ENCODE measurements at regions not wholly inside any gene's neighbourhood (a gene's known extent, or its start where the extent isn't known, plus 50 kb on each side); places are given as distances from the start of the nearest gene placed in this dataset.

DNA sequence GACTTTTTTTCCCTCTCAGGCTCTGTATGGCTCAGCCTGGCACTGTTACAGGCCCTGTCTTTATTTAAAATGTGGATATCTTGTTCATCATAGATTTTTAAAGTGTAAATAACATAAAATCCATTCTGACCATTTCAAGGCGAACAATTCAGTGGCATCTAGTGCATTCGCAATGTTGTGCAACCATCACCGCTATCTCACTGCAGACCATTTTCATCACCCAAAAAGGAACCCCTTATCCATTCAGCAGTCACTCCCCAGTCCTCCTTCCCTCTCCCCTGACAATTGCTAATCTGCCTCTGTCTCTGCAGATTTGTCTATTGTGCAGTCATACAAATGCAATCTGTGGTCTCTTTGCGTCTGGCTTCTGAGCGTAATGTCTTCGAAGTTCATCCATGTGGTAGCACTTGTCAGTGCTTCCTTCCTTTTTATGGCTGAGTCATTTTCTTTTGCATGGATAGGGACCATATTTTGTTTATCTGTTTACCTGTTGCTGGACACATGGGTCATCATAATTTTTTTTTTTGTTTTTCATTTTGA is 148.8 kb upstream of the LHX5 start:
- DNase-seq (ENCODE audit: low read depth in 2 of 2), result no peak

GRCh38 chr12:113619202-113619601 is 147.5 kb upstream of the LHX5 start:
- DNase-seq (ENCODE audit: low read depth in 2 of 2), result no peak

GRCh38 chr12:113613414-113613813 is 141.7 kb upstream of the LHX5 start:
- no peak for DNase-seq (ENCODE audit: low read depth in 2 of 2)

DNA sequence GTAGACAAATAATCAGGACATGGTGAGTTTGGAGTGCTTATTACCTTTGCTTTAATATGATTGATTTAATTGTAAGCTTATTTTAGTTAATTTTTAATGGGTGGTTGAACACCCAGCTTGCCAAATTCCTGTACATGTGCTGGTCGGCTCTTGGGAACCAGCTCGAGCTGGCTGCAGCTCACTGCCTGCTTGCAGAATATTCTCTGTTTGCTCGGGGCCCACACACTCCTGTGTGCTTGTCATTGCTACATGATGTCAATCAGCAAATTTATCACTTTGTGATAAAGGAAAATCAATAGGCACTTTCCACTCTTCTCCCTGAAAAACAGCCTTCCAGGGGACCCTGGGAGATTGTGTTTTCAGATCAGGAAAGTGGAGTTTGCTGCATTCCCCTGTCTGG is 141.1 kb upstream of the LHX5 start:
- DNase-seq (ENCODE audit: low read depth in 2 of 2), result no peak

DNA sequence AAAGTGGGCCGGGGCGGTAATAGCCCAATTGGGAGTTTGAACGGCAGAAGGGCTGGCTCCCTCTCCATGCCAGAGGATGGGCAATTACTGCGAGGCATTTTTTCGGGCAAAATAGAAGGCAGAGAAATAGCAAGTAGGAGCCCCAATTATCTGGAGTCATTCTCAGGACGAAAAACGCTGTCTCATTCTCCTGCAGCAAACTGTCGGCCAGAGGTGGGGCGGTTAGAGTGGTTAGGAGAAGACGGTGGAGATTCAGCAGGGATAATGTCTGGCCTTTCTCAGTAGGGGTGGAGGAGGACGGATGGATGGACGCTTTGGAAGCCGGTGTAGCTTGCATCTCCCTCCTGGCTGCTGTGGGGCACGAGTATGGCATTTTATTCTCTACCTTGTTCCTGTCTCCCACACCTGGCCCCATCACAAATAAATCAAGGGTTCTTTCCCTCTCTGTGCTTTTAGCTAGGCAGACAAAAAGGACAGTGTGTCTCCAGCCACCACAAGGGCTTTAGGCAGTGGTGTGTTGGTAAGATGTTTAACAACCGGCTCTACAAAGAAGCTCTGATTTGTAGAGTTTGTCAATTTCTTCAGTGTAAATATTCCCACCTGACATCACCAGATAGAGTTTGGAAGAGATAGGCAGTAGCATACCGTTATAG is 140.5 kb upstream of the LHX5 start:
- no peak for DNase-seq (ENCODE audit: low read depth in 2 of 2)

- DNase-seq (ENCODE audit: low read depth in 2 of 2), result no peak
Measured at GRCh38 chr12:113611652-113612051, 140.0 kb upstream of the LHX5 start.

- no peak for DNase-seq (ENCODE audit: low read depth in 2 of 2)
Measured at GRCh38 chr12:113610698-113611097, 139.0 kb upstream of the LHX5 start.

GRCh38 chr12:113609692-113610469 is 138.2 kb upstream of the LHX5 start:
- DNase-seq (ENCODE audit: low read depth in 2 of 2), result no peak

- no peak for DNase-seq (ENCODE audit: low read depth in 2 of 2)
Measured at GRCh38 chr12:113604666-113605065, 133.0 kb upstream of the LHX5 start.

DNA sequence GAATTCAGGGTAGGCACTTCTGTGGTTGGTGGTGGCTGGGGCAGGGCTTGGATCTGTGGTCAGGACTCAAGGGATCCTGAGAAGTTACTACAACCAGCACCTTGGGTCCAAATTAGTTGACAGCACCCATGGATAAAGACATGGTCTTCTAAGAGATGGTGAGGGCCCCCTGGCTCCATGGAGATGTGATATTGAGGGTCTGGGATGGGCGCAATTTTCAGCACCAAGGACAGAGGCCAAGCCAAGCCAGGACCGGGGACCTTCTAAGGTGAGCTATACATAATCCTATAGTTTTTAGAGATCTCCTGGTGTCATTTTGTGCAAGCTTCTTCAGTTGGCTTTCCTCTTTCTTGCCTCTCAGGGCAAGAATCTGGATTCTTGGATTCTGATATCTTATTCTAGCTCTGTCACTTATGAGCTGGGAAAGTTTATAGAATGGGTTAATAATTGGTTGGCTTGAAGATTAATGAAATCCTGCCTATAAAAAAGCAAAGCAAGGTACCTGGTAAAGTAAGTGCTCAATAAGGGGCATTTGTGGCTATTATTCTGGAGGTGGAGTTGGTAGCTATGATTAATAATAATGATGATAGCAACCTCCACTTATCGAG is 130.1 kb upstream of the LHX5 start:
- no peak for DNase-seq (ENCODE audit: low read depth in 2 of 2)

- DNase-seq (ENCODE audit: low read depth in 2 of 2), result no peak
Measured at GRCh38 chr12:113598815-113599406, 127.2 kb upstream of the LHX5 start.

DNA sequence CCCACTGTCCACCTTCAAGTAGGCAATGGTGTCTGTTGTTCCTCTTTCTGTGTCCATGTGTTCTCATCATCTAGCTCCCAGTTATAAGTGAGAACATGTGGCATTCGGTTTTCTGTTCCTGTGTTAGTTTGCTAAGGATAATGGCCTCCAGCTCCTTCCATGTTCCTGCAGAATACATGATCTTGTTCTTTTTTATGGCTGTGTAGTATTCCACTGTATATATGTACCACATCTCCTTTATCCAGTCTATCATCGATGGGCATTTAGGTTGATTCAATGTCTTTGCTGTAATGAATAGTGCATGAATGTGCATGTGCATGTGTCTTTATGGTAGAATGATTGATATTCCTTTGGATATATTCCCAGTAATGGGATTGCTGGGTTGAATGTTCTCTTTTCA is 123.3 kb upstream of the LHX5 start:
- DNase-seq (ENCODE audit: low read depth in 2 of 2), result no peak

- DNase-seq (ENCODE audit: low read depth in 2 of 2), result peak in 1 of 2 donors; percentile 1
Measured at GRCh38 chr12:113591480-113591974, 119.9 kb upstream of the LHX5 start.

- DNase-seq (ENCODE audit: low read depth in 2 of 2), result no peak
Measured at GRCh38 chr12:113589437-113589836, 117.8 kb upstream of the LHX5 start.

GRCh38 chr12:113587720-113588119 is 116.0 kb upstream of the LHX5 start:
- DNase-seq (ENCODE audit: low read depth in 2 of 2), result no peak

DNA sequence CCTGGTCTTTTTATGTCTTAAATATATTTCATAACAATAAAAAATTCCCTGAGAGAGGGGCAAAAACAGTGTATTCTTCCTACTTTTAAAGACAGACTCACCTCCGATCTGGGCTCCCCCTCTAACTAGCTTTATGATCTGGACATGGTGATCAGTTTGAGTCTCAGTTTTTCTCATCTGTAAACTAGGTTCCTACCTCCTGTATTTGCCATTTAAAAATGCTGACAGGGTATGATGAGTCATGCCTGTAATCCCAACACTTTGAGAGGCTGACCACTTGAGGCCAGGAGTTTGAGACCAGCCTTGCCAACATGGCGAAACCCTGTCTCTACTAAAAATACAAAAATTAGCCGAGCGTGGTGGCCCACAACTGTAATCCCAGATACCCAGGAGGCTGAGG is 114.8 kb upstream of the LHX5 start:
- no peak for DNase-seq (ENCODE audit: low read depth in 2 of 2)

GRCh38 chr12:113582521-113583218 is 111.0 kb upstream of the LHX5 start:
- DNase-seq (ENCODE audit: low read depth in 2 of 2), result no peak

DNA sequence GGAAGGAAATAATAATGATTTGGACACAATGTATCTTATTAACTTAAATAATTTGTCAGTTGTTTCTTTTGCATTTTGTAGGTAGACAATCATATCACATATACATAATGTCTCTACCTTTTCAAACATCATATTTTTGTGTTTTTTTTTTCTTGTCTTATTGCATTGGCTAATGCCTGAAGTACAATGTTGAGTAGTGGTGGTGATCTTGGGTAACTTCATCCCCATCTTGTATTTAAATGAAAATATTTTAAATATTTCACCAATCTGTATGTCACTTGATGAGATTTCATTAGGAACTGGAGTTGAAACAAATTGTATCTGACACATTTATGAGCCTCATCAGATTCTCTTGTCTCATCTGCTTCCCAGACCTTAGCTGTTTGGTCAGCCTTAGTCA is 109.7 kb upstream of the LHX5 start:
- DNase-seq (ENCODE audit: low read depth in 2 of 2), result no peak

DNA sequence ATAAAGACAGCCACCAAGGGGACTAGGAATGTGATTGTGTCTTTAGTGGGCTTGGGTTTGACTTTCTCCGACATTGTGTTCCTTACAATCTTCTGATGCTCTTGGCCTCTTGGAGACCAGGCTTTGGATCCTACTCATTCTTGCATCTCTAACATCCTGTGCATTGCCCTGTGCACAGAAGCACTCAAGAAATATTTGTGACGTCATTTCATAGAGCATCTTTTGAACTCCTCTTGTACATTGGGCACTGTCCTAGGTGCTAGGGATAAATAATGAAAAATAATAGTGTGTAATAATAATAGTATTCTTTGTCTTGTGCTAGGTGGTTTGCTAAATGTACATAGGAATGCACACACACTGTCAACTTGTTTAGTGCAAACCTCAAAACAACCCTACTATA is 108.8 kb upstream of the LHX5 start:
- DNase-seq (ENCODE audit: low read depth in 2 of 2), result no peak

DNA sequence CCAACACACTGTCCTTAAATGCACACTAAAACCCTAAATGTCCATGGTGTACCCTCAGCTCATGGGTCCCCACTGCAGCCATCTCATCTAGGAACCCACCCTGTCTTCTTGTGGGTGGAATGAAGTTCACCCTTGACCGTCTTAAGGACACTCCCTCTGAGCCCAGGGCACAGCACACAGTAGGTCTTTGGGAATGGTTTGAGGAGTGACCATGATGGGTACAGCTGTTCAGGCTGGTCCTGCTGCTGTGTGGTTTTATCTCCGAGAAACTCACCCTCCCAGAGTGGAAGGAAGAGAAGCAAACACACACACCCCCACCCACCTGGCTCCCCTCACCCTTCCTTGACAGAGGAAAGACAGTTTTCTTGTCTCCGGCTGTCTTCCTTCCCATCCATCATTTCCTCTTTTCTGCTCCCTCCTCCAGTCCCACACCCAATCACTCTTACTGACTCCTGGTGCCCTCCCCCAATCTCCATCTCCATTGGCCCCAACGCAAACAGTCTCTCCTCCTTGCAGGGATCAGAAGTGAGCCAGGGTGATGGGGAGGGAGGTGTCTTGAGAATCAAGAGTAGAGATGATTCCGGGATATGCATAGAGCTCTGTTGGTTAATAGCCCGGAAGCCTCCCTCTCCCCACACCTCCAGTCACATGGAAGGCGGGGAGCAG is 105.9 kb upstream of the LHX5 start:
- DNase-seq (ENCODE audit: low read depth in 2 of 2), result no peak

DNA sequence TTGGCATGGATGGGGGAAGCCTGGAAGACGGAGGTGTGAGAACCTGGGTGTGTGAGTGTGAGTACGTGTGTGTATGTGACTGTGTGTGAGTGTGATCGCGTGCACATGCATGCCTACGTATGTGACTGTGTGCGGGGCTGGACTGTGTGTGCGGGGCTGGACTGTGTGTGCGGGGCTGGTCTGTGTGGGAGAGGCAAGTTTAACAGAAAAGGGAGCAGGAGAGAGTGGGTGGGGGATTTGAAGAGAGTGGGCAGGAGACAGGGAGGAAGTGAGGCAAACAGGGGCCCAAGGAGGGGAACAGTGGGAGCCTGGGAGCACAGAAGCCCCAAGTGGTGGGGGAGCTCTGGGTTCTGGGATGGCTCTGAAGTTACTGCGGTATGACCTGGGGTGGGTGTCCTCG is 103.7 kb upstream of the LHX5 start:
- no peak for DNase-seq (ENCODE audit: low read depth in 2 of 2)

Data from stimulated activated CD4-positive, alpha-beta T cell treated with anti-CD3 and anti-CD28 coated beads, Interleukin-1b, Interleukin-23, amount 100 ng/mL, for 4 hours (primary cell).